Effector memory CD8-positive, alpha-beta T cell (primary cell): ENCODE measurements at regions not wholly inside any gene's neighbourhood (a gene's known extent, or its start where the extent isn't known, plus 50 kb on each side); places are given as distances from the start of the nearest gene placed in this dataset.

ENCODE experiments used
- ATAC-seq: fragments of 150-1000 bp; cut with Tn5 transposase; replicated peaks from 2 replicates; pipeline ENCODE4 v1.10.0; 2021; ENCODE audit warnings: mild to moderate bottlenecking, moderate library complexity
- DNase-seq, 3 experiments: peaks; one replicate each; pipeline ENCODE4 v3.0.0; 2021
- H3K27ac Mint-ChIP-seq, 2 donors: one replicate each; pipeline ENCODE4 v1.8.0; 2022; ENCODE audit warnings: mild to moderate bottlenecking in 2 of 2, mixed read lengths in 2 of 2, moderate library complexity in 2 of 2
- H3K27me3 Mint-ChIP-seq, 2 donors: one replicate each; pipeline ENCODE4 v1.8.0; 2022; ENCODE audit warnings: mixed read lengths in 2 of 2
- H3K36me3 Mint-ChIP-seq: one replicate; pipeline ENCODE4 v1.8.0; 2022; ENCODE audit warnings: mild to moderate bottlenecking, moderate library complexity, mixed read lengths; ENCODE audit not compliant: insufficient read depth
- H3K4me1 Mint-ChIP-seq, 2 donors: one replicate each; pipeline ENCODE4 v1.8.0; 2022; ENCODE audit warnings: low read depth in 2 of 2, mixed read lengths in 2 of 2
- H3K4me3 Mint-ChIP-seq, 2 donors: one replicate each; pipeline ENCODE4 v1.8.0; 2022; ENCODE audit warnings: mild to moderate bottlenecking in 2 of 2, mixed read lengths in 2 of 2, moderate library complexity in 2 of 2
- H3K9me3 Mint-ChIP-seq, 2 donors: one replicate each; pipeline ENCODE4 v1.8.0; 2022; ENCODE audit warnings: mixed read lengths in 2 of 2

DNA sequence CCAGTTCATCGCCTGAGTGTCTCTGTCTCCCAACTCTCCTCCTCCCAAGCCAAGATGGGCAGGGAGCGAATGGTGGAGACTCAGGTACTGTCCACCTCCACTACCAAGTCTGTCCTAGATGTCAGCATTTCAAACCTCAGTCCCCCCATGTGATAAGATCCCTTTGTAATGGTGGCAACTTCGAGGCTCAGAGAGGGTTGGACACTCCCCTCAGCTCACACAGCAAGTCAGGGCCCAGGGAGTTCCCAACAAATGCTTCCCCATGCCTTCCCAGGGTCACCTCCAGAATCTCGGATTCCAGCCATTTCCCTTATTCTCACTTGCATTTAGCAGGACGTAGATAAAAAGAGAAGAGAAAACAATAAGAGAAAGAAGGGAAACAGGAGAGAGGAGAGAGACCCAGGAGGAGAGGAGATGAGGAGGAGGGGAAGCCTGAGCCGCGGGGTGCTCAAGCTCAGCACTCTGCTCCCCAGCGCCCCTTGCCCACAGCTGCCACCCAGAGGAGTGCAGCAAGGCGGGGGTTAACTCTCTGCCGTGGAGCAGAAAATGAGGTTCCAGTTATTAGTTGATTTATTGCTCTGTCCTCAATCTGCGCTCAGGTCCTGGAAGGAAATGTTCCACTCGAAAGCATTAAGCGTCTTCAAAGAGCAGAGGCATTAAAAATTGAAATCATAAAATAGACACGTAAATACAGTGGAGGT lies 84.1 kb upstream of the LINGO1 start:
- Mint-ChIP-seq H3K4me3 (no peak overlapping the region), H3K36me3 (peaks cover 4% of the 10 kb centered on the region), H3K27me3 (peaks cover 47 to 66% of the 10 kb centered on the region in 2 donors), H3K4me1 (peaks cover 0 to 2% of the 10 kb centered on the region in 2 donors), H3K9me3 (no peaks in the 10 kb centered on the region), H3K27ac (no peak overlapping the region)
- no peak for ATAC-seq
- DNase-seq: no peak

DNA sequence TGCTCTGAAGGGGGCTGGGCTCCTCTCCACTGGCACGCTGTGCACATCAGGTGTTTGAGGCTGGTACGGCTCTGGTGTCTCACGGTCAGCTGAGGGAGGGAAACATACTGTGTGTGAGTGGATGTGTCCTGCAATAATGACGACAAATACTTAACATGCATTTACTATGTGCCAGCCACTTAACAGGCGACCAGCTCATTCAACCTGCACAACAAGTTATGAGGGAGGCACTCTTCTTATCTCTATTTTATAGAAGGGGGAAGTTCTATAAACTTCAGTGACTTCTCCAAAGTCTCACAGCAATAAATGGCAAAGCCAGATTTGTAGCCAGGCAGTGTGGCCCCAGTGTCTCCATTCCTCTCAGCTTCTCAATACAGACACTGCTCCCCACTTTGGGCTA lies 83.1 kb upstream of the LINGO1 start:
- Mint-ChIP-seq H3K27ac (no peak overlapping the region), H3K27me3 (peaks cover 38 to 60% of the 10 kb centered on the region in 2 donors), H3K4me1 (peaks cover 0 to 2% of the 10 kb centered on the region in 2 donors), H3K9me3 (no peaks in the 10 kb centered on the region), H3K4me3 (no peak overlapping the region), H3K36me3 (peaks cover 4% of the 10 kb centered on the region)
- DNase-seq (no peak), ATAC-seq (no peak)

GRCh38 chr15:77715051-77715450 lies 82.3 kb upstream of the LINGO1 start:
- no peak overlapping the region for H3K4me3 Mint-ChIP-seq
- H3K4me1 Mint-ChIP-seq: peaks cover 0 to 2% of the 10 kb centered on the region in 2 donors
- H3K27me3 Mint-ChIP-seq: peaks cover 35 to 56% of the 10 kb centered on the region in 2 donors
- no peaks in the 10 kb centered on the region for H3K9me3 Mint-ChIP-seq
- no peak overlapping the region for H3K27ac Mint-ChIP-seq
- peaks cover 4% of the 10 kb centered on the region for H3K36me3 Mint-ChIP-seq
- DNase-seq: no peak
- ATAC-seq: no peak

DNA sequence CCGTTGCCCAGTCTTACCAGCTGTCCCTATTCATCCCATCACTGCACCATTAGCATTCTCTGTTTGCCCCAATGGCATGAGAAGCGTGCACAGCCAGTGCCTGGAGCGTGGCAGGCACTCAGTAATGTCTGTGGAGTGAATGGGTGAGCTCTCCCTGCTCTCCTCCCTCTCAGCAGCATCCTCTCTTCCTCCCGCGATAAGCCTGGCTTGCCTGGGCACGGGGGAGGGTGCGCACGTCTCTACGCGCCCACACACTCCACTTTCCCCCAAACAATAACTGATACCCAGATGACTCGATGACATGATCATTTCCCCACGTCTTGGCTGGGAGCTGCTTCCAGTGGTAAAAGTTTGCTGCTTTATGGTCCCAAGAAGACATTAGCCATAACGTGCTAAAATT lies 81.8 kb upstream of the LINGO1 start:
- Mint-ChIP-seq H3K9me3 (no peaks in the 10 kb centered on the region), H3K4me1 (peaks cover 0 to 2% of the 10 kb centered on the region in 2 donors), H3K27ac (no peak overlapping the region), H3K27me3 (peaks cover 35 to 56% of the 10 kb centered on the region in 2 donors), H3K4me3 (no peak overlapping the region), H3K36me3 (peaks cover 4% of the 10 kb centered on the region)
- ATAC-seq (no peak), DNase-seq (no peak)

DNA sequence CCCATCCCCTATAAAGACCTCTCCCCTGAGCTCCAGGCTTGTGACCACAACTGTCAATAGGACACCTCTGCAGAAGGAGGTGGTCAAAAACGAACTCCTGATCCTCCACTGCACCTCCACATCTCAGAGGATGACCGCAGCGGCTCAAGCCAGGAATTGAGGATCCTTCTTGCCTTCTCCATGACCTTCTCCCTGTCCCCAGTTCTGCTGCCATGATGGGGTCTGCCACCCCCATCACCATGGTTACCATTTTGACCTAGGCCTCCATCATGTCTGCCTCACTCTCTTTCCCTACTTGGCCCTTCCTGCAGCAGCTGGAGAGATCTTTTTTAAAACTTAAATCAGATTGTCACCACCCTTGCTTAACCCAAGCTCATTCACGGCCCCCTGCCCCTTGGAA lies 81.3 kb upstream of the LINGO1 start:
- Mint-ChIP-seq H3K27me3 (peaks cover 35 to 56% of the 10 kb centered on the region in 2 donors), H3K4me3 (no peak overlapping the region), H3K36me3 (peaks cover 4% of the 10 kb centered on the region), H3K4me1 (peaks cover 0 to 2% of the 10 kb centered on the region in 2 donors), H3K9me3 (no peaks in the 10 kb centered on the region), H3K27ac (no peak overlapping the region)
- DNase-seq (no peak), ATAC-seq (no peak)

DNA sequence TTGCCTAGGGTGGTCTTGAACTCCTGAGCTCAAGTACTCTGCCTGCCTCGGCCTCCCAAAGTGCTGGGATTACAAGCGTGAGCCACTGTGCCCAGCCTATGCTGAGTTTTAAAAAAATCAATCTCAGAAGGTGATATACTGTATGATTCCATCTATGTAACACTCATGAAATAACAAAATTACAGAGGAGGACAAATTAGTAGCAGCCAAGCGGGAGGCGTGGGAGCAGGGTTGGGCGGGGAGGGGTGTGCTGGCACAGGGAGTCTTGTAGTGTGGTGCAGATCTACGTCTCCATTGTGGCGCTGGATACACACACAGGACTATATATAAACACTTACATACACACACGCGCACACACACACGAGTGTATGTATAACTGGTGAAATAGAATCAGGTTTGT lies 80.6 kb upstream of the LINGO1 start:
- H3K27ac Mint-ChIP-seq: no peak overlapping the region
- H3K4me1 Mint-ChIP-seq: peaks cover 0 to 2% of the 10 kb centered on the region in 2 donors
- ATAC-seq (no peak), DNase-seq (no peak)
- peaks cover 35 to 59% of the 10 kb centered on the region in 2 donors for H3K27me3 Mint-ChIP-seq
- H3K9me3 Mint-ChIP-seq: no peaks in the 10 kb centered on the region
- peaks cover 4% of the 10 kb centered on the region for H3K36me3 Mint-ChIP-seq
- H3K4me3 Mint-ChIP-seq: no peak overlapping the region

- H3K4me1 Mint-ChIP-seq: peaks cover 0 to 2% of the 10 kb centered on the region in 2 donors
- ATAC-seq: no peak
- peaks cover 41 to 67% of the 10 kb centered on the region in 2 donors for H3K27me3 Mint-ChIP-seq
- no peak overlapping the region for H3K27ac Mint-ChIP-seq
- H3K9me3 Mint-ChIP-seq: no peaks in the 10 kb centered on the region
- H3K36me3 Mint-ChIP-seq: peaks cover 4% of the 10 kb centered on the region
- DNase-seq: no peak
- H3K4me3 Mint-ChIP-seq: no peak overlapping the region
Observed at GRCh38 chr15:77712438-77712837, 79.7 kb upstream of the LINGO1 start.

GRCh38 chr15:77710637-77711036 lies 77.9 kb upstream of the LINGO1 start:
- H3K4me3 Mint-ChIP-seq: no peak overlapping the region
- H3K27ac Mint-ChIP-seq: no peak overlapping the region
- no peaks in the 10 kb centered on the region for H3K36me3 Mint-ChIP-seq
- H3K4me1 Mint-ChIP-seq: no peaks in the 10 kb centered on the region
- peaks cover 41 to 68% of the 10 kb centered on the region in 2 donors for H3K27me3 Mint-ChIP-seq
- ATAC-seq (no peak), DNase-seq (no peak)
- no peaks in the 10 kb centered on the region for H3K9me3 Mint-ChIP-seq

GRCh38 chr15:77710206-77710605 lies 77.5 kb upstream of the LINGO1 start:
- H3K9me3 Mint-ChIP-seq: no peaks in the 10 kb centered on the region
- no peaks in the 10 kb centered on the region for H3K36me3 Mint-ChIP-seq
- H3K4me1 Mint-ChIP-seq: no peaks in the 10 kb centered on the region
- no peak overlapping the region for H3K27ac Mint-ChIP-seq
- no peak for DNase-seq
- no peak overlapping the region for H3K4me3 Mint-ChIP-seq
- no peak for ATAC-seq
- H3K27me3 Mint-ChIP-seq: peaks cover 41 to 68% of the 10 kb centered on the region in 2 donors

GRCh38 chr15:77709135-77709886 lies 76.6 kb upstream of the LINGO1 start:
- H3K36me3 Mint-ChIP-seq: peaks cover 1% of the 10 kb centered on the region
- peaks cover 42 to 69% of the 10 kb centered on the region in 2 donors for H3K27me3 Mint-ChIP-seq
- no peak overlapping the region for H3K4me3 Mint-ChIP-seq
- DNase-seq (no peak), ATAC-seq (no peak)
- no peaks in the 10 kb centered on the region for H3K4me1 Mint-ChIP-seq
- H3K27ac Mint-ChIP-seq: no peak overlapping the region
- no peaks in the 10 kb centered on the region for H3K9me3 Mint-ChIP-seq

DNA sequence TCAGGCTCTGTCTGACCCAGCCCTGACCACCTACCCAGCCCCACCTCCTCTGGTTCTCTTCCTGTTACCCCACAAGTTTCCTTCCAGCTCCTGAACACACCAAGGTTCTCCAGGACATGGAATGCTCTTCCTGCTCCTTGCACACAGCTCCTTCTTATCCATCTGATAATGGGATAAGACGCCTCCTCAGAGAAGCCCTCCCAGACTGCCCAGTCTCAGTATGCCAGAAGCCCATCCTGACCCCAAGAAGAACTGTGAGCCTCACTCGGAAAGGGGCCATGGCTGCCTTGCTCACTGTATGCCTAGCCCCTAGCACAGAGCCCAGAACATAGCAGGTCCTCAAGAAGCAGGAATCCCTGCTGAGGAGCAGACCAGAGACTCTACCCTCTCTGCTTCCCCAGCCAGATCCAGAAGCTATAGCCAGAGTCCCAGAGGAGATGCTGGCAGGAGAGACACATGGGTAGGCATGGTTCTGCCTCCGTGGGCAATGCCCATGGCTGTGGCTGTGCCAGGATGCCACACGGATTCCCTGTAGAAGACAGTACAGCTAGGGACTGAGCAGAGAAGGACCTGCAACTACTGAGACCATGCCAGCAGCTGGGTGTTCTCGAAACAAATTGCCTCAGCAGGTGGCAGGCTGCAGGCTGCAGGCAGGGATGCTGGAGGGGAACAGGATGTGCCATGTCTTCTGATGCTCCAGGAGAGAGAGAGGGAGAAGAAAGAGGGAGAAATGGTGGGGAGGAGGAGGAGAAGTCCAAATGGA lies 74.0 kb upstream of the LINGO1 start:
- H3K36me3 Mint-ChIP-seq: peaks cover 3% of the 10 kb centered on the region
- no peak for DNase-seq

GRCh38 chr15:77702211-77702957 lies 69.7 kb upstream of the LINGO1 start:
- DNase-seq: no peak
- H3K36me3 Mint-ChIP-seq: peaks cover 3% of the 10 kb centered on the region
- no peak overlapping the region for H3K27ac Mint-ChIP-seq
- peaks cover 0 to 7% of the 10 kb centered on the region in 2 donors for H3K9me3 Mint-ChIP-seq
- ATAC-seq: no peak
- H3K4me1 Mint-ChIP-seq: no peaks in the 10 kb centered on the region
- peaks cover 33 to 48% of the 10 kb centered on the region in 2 donors for H3K27me3 Mint-ChIP-seq
- no peak overlapping the region for H3K4me3 Mint-ChIP-seq

More for the DNA sequence above, 74.0 kb upstream of the LINGO1 start:
- Mint-ChIP-seq H3K4me3 (no peak overlapping the region), H3K9me3 (peaks cover 0 to 7% of the 10 kb centered on the region in 2 donors), H3K27me3 (peaks cover 39 to 57% of the 10 kb centered on the region in 2 donors), H3K4me1 (no peaks in the 10 kb centered on the region), H3K27ac (no peak overlapping the region)
- no peak for ATAC-seq

DNA sequence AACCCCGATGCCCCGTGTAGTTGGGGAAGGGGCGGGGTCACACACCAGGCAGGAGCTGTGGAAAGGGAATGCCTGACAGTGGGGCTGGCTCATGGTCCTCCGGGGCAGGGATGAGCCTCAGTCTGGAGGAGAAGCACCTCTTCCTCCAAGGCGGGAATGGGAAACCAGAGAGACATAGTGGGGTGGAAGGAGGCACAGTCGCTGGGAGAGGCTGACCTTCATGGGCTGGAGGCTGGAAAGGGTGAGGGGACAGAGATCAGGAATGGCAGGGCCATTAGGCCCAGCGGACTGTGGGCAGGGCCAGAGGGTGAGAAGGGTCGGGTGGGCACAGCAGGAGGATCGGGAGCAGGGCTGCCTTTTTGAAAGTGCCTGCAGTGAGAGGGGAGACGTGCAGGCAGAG lies 65.8 kb upstream of the LINGO1 start:
- Mint-ChIP-seq H3K27ac (no peak overlapping the region), H3K4me3 (no peak overlapping the region), H3K36me3 (no peaks in the 10 kb centered on the region), H3K4me1 (no peaks in the 10 kb centered on the region), H3K9me3 (peaks cover 0 to 7% of the 10 kb centered on the region in 2 donors), H3K27me3 (peaks cover 23 to 46% of the 10 kb centered on the region in 2 donors)
- DNase-seq: no peak
- ATAC-seq: no peak
